ENCODE measurements at regions not wholly inside any gene's neighbourhood (a gene's known extent, or its start where the extent isn't known, plus 50 kb on each side); places are given as distances from the start of the nearest gene placed in this dataset.
"Not testable (repeated sequence)": the region's sequence is repeated elsewhere in the genome, so short reads cannot be mapped to it uniquely, and the experiment has no call there.

DNA sequence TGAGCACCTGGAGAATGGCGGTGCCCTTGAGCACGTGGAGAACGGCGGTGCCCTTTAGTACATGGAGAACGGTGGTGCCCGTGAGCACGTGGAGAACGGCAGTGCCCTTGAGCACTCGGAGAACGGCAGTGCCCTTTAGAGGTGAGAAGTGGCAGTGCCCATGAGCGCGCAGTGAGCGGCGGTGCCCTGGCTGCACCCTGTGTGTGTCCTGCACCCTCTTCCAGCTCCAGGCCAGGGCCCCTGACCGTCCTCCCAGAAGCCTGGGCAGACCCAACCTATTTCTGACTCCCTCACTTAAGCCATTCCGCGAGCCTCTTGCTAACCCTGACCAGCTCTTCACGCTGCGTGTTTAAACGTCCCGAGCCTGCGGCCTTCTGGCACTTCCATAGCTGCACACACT is 151.3 kb downstream of the DLL1 start:
- H3K27ac Mint-ChIP-seq: no peak overlapping the region
- DNase-seq (ENCODE audit: low spot score, unreplicated experiment): no peak
- H3K4me1 Mint-ChIP-seq (ENCODE audit: low read depth): peaks cover 2% of the 10 kb centered on the region
- H3K9me3 Mint-ChIP-seq (ENCODE audit: low read depth): peaks cover 12% of the 10 kb centered on the region
- H3K36me3 Mint-ChIP-seq (ENCODE audit: insufficient read depth): no peaks in the 10 kb centered on the region
- no peak overlapping the region for H3K4me3 Mint-ChIP-seq (ENCODE audit: low read depth)
- no peak for TF ChIP-seq CTCF (IDR thresholded peaks at IDR 0.05; ENCODE audit: unreplicated experiment)
- no peaks in the 10 kb centered on the region for H3K27me3 Mint-ChIP-seq

DNA sequence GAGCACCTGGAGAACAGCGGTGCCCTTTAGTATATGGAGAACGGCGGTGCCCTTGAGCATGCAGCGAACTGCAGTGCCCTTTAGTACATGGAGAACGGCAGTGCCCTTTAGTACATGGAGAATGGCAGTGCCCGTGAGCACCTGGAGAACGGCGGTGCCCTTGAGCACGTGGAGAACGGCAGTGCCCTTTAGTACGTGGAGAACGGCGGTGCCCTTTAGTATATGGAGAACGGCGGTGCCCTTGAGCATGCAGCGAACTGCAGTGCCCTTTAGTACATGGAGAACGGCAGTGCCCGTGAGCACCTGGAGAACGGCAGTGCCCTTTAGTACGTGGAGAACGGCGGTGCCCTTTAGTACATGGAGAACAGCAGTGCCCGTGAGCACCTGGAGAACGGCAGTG is 151.8 kb downstream of the DLL1 start:
- not testable (repeated sequence) for DNase-seq (ENCODE audit: low spot score, unreplicated experiment); H3K27me3 Mint-ChIP-seq; H3K4me3 Mint-ChIP-seq (ENCODE audit: low read depth); H3K36me3 Mint-ChIP-seq (ENCODE audit: insufficient read depth); H3K4me1 Mint-ChIP-seq (ENCODE audit: low read depth); H3K27ac Mint-ChIP-seq
- H3K9me3 Mint-ChIP-seq (ENCODE audit: low read depth): peaks cover 10% of the 10 kb centered on the region

GRCh38 chr6:170137911-170138910 is 152.7 kb downstream of the DLL1 start:
- no peak for DNase-seq (ENCODE audit: low spot score, unreplicated experiment)
- no peak for TF ChIP-seq CTCF (IDR thresholded peaks at IDR 0.05; ENCODE audit: unreplicated experiment)
- H3K27me3 Mint-ChIP-seq: no peaks in the 10 kb centered on the region

DNA sequence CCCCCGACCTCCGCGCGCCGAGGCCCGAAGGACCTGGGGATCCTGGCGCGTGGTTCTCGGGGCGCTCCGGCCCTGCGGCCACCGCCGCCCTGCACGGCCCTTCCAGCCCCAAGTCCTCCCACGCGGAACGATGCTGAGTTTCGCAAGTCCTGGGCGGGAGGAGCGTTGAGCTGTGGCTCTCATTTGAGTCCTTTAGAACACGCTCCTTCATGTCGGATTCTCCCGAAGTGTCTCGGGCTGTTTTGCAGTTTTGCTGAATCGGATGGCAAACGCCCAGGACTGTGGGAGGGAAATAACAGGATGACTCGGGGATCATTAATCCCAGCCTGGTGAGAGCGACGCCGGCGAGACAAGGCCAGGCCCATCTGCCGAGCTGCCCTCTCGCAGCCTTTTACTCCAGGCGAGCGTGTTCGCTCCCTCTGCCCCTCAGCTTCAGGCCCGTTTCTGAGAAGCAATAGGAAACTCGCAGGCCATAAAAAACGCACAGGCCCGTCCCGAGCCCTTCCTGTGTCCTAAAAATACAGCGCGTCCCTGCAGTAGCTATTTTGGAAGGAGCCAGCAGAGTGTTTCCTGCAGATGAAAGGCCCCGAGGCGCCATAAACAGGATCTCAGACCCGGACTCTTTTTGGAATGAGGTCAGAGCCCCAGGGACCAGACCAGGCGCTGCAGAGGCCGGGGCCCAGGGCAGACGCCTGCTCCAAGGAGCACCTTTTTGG is 153.5 kb downstream of the DLL1 start:
- H3K36me3 Mint-ChIP-seq (ENCODE audit: insufficient read depth): peaks cover 1% of the 10 kb centered on the region
- DNase-seq (ENCODE audit: low spot score, unreplicated experiment): no peak
- no peak overlapping the region for H3K4me3 Mint-ChIP-seq (ENCODE audit: low read depth)
- H3K9me3 Mint-ChIP-seq (ENCODE audit: low read depth): peaks cover 8% of the 10 kb centered on the region
- H3K27ac Mint-ChIP-seq: no peak overlapping the region
- no peaks in the 10 kb centered on the region for H3K27me3 Mint-ChIP-seq
- no peak for TF ChIP-seq CTCF (IDR thresholded peaks at IDR 0.05; ENCODE audit: unreplicated experiment)
- peaks cover 14% of the 10 kb centered on the region for H3K4me1 Mint-ChIP-seq (ENCODE audit: low read depth)

More at GRCh38 chr6:170137911-170138910, 152.7 kb downstream of the DLL1 start:
- peaks cover 10% of the 10 kb centered on the region for H3K9me3 Mint-ChIP-seq (ENCODE audit: low read depth)
- H3K4me1 Mint-ChIP-seq (ENCODE audit: low read depth): peaks cover 14% of the 10 kb centered on the region
- H3K4me3 Mint-ChIP-seq (ENCODE audit: low read depth): no peak overlapping the region
- H3K36me3 Mint-ChIP-seq (ENCODE audit: insufficient read depth): peaks cover 1% of the 10 kb centered on the region
- H3K27ac Mint-ChIP-seq: no peak overlapping the region

DNA sequence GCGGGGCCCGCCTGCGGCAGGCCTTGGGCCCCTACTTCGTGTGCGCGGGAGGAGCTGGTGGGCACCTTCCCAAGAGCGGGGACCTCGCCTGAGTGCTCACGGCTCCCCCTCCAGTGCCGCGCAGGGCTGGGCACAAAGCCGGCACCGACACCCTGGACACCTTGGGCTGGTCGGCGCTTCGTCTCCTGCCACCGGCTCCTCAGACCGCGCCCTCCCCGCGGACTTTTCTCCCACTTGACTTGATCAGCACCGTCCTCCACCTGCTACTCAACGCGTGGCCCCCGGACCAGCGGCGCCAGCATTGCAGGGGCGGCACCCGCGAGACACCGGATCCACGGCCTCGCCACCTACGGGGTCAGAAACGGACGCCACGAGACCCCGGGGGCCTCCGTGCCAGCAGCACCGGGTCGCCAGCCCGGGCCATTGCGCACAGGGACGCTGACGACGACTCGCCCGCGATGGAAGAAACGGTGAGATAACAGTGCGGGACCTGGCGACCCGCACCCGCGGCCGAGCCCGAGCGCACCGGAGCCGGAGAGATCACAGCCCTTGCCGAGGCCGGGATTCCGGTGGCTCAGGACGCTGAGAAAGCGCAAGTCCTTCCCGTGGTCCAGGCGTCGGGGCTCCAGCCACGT is 154.2 kb downstream of the DLL1 start:
- Mint-ChIP-seq H3K36me3 (ENCODE audit: insufficient read depth) (peaks cover 1% of the 10 kb centered on the region), H3K27ac (no peak overlapping the region), H3K9me3 (ENCODE audit: low read depth) (peaks cover 8% of the 10 kb centered on the region), H3K4me1 (ENCODE audit: low read depth) (peaks cover 16% of the 10 kb centered on the region), H3K27me3 (no peaks in the 10 kb centered on the region), H3K4me3 (ENCODE audit: low read depth) (no peak overlapping the region)
- no peak for TF ChIP-seq CTCF (IDR thresholded peaks at IDR 0.05; ENCODE audit: unreplicated experiment)
- no peak for DNase-seq (ENCODE audit: low spot score, unreplicated experiment)
